IMR-90 (cell line): ENCODE measurements at regions not wholly inside any gene's neighbourhood (a gene's known extent, or its start where the extent isn't known, plus 50 kb on each side); places are given as distances from the start of the nearest gene placed in this dataset.

Source experiments
- ATAC-seq: fragments of 200-7000 bp; cut with Tn5 transposase; 2 replicates; pipeline ENCODE4 v1.9.1; 2020; ENCODE audit warnings: low read depth, mild to moderate bottlenecking, moderate library complexity
- BruUV-seq: library from RNA; stranded (reverse); fragments of 400-500 nt; replicated peaks from 2 replicates; lab custom pipeline; 2021; lab: Mats Ljungman, UMichigan
- CTCF ChIA-PET: fragments of 300-600 bp; formaldehyde crosslinking; extraction: SDS; loops from one replicate; lab custom pipeline; 2021; ENCODE audit warnings: antibody characterized with exemption; lab: Yijun Ruan, JAX
- POLR2A ChIA-PET: fragments of 300-600 bp; sonication (Branson Sonifier 250); formaldehyde crosslinking; loops from one replicate; lab custom pipeline; 2022; ENCODE audit warnings: antibody characterized with exemption; ENCODE audit not compliant: unreplicated experiment; lab: Charles Lee
- DNase-seq: peaks from one replicate; pipeline ENCODE4 v3.0.0; 2013
- H2AFZ ChIP-seq: replicated peaks from 2 replicates; pipeline ENCODE3; 2013; ENCODE audit warnings: low read length, mild to moderate bottlenecking; ENCODE audit not compliant: poor library complexity
- H2AK5ac ChIP-seq: 2 replicates; pipeline ENCODE4 v1.6.1; 2013; ENCODE audit warnings: low read depth, low read length, inconsistent platforms
- H2AK9ac ChIP-seq: replicated peaks from 2 replicates; pipeline ENCODE3; 2013; ENCODE audit warnings: mild to moderate bottlenecking, low read depth, low read length, moderate library complexity; ENCODE audit not compliant: poor library complexity
- H2BK120ac ChIP-seq: 2 replicates; pipeline ENCODE4 v1.6.1; 2013; ENCODE audit warnings: low read depth, low read length, inconsistent platforms
- H2BK15ac ChIP-seq: 3 replicates; pipeline ENCODE4 v1.6.1; 2013; ENCODE audit warnings: low read depth, low read length, inconsistent platforms
- H2BK20ac ChIP-seq: 2 replicates; pipeline ENCODE4 v1.6.1; 2013; ENCODE audit warnings: low read depth, mild to moderate bottlenecking, inconsistent platforms, low read length, moderate library complexity
- H2BK5ac ChIP-seq: 2 replicates; pipeline ENCODE4 v1.6.1; 2013; ENCODE audit warnings: mild to moderate bottlenecking, low read depth, low read length, inconsistent platforms; ENCODE audit not compliant: poor library complexity, severe bottlenecking
- H3K14ac ChIP-seq: replicated peaks from 2 replicates; pipeline ENCODE4 v1.6.1; 2013; ENCODE audit warnings: low read depth, low read length, inconsistent platforms
- H3K18ac ChIP-seq: 2 replicates; pipeline ENCODE4 v1.6.1; 2013; ENCODE audit warnings: low read depth, low read length, control low read depth
- H3K23ac ChIP-seq: 2 replicates; pipeline ENCODE4 v1.6.1; 2013; ENCODE audit warnings: low read depth, low read length, inconsistent platforms
- H3K27ac ChIP-seq: 2 replicates; pipeline ENCODE4 v1.5.1; 2013; ENCODE audit warnings: mild to moderate bottlenecking, control low read depth, low read length; ENCODE audit not compliant: insufficient read depth
- H3K27me3 ChIP-seq: 2 replicates; pipeline ENCODE4 v1.6.1; 2013; ENCODE audit warnings: low read length; ENCODE audit not compliant: control insufficient read depth, insufficient read depth
- H3K36me3 ChIP-seq: 2 replicates; pipeline ENCODE4 v1.6.1; 2013; ENCODE audit warnings: low read length, mixed read lengths; ENCODE audit not compliant: control insufficient read depth, insufficient read depth
- H3K4ac ChIP-seq: 2 replicates; pipeline ENCODE4 v1.6.1; 2013; ENCODE audit warnings: low read depth, low read length, inconsistent platforms
- H3K4me1 ChIP-seq: 2 replicates; pipeline ENCODE4 v1.6.1; 2013; ENCODE audit warnings: low read length, mixed read lengths; ENCODE audit not compliant: control insufficient read depth, insufficient read depth
- H3K4me2 ChIP-seq: 2 replicates; pipeline ENCODE4 v1.6.1; 2013; ENCODE audit warnings: low read depth, mild to moderate bottlenecking, control low read depth, low read length, moderate library complexity
- H3K4me3 ChIP-seq: 2 replicates; pipeline ENCODE4 v1.5.1; 2013; ENCODE audit warnings: low read depth, mild to moderate bottlenecking, control low read depth, low read length, moderate library complexity; ENCODE audit not compliant: insufficient read depth
- H3K56ac ChIP-seq: 2 replicates; pipeline ENCODE4 v1.6.1; 2013; ENCODE audit warnings: low read length, inconsistent platforms; ENCODE audit not compliant: insufficient read depth; ENCODE audit errors: extremely low read depth
- H3K79me1 ChIP-seq, 2 experiments: 2 replicates each; pipeline ENCODE4 v1.6.1; 2013; ENCODE audit warnings: low read length in 2 of 2, inconsistent platforms in 1 of 2, low read depth in 1 of 2
- H3K9ac ChIP-seq: 2 replicates; pipeline ENCODE4 v1.6.1; 2013; ENCODE audit warnings: low read depth, low read length, control low read depth
- H3K9me1 ChIP-seq: 2 replicates; pipeline ENCODE4 v1.6.1; 2013; ENCODE audit warnings: low read length, inconsistent platforms; ENCODE audit not compliant: insufficient read depth
- H3K9me3 ChIP-seq: 2 replicates; pipeline ENCODE4 v1.6.1; 2013; ENCODE audit warnings: low read length; ENCODE audit not compliant: control insufficient read depth, insufficient read depth
- H4K20me1 ChIP-seq: 2 replicates; pipeline ENCODE4 v1.6.1; 2013; ENCODE audit warnings: low read length, inconsistent platforms; ENCODE audit not compliant: insufficient read depth
- H4K5ac ChIP-seq: 2 replicates; pipeline ENCODE4 v1.6.1; 2013; ENCODE audit warnings: mild to moderate bottlenecking, low read depth, low read length, control low read depth
- H4K8ac ChIP-seq, 2 experiments: 2 replicates each; pipeline ENCODE4 v1.6.1; 2013; ENCODE audit warnings: low read depth in 2 of 2, low read length in 2 of 2, control low read depth in 1 of 2, inconsistent platforms in 1 of 2
- H4K91ac ChIP-seq: 2 replicates; pipeline ENCODE4 v1.6.1; 2013; ENCODE audit warnings: low read depth, low read length, inconsistent platforms; ENCODE audit not compliant: insufficient read depth
- BHLHE40 ChIP-seq: fragments of 150-350 bp; IDR thresholded peaks from 2 replicates; pipeline ENCODE4 v1.6.1; 2016; ENCODE audit warnings: mild to moderate bottlenecking, low read depth, low read length
- CHD1 ChIP-seq: IDR thresholded peaks from 2 replicates; pipeline ENCODE4 v1.6.1; 2012; ENCODE audit warnings: low read depth, low read length, improper control_type of control experiment
- CTCF ChIP-seq: conservative IDR thresholded peaks from 2 replicates; pipeline ENCODE4 v1.5.1; 2012; ENCODE audit warnings: mild to moderate bottlenecking, low read depth, low read length, improper control_type of control experiment
- FOS ChIP-seq: fragments of 150-350 bp; IDR thresholded peaks from 2 replicates; pipeline ENCODE4 v1.6.1; 2016; ENCODE audit warnings: low read depth, low read length
- MAZ ChIP-seq: IDR thresholded peaks from 2 replicates; pipeline ENCODE4 v1.6.1; 2012; ENCODE audit warnings: low read depth, mild to moderate bottlenecking, low read length, improper control_type of control experiment, moderate library complexity, borderline replicate concordance
- NFE2L2 ChIP-seq: fragments of 150-350 bp; IDR thresholded peaks from 2 replicates; pipeline ENCODE4 v1.6.1; 2016; ENCODE audit warnings: low read depth, mild to moderate bottlenecking, low read length
- RAD21 ChIP-seq: IDR thresholded peaks from 2 replicates; pipeline ENCODE4 v1.6.1; 2012; ENCODE audit warnings: low read length, improper control_type of control experiment
- RCOR1 ChIP-seq: IDR thresholded peaks from 2 replicates; pipeline ENCODE4 v1.6.1; 2012; ENCODE audit warnings: mild to moderate bottlenecking, low read length, improper control_type of control experiment; ENCODE audit not compliant: insufficient replicate concordance
- RFX5 ChIP-seq: IDR thresholded peaks from 2 replicates; pipeline ENCODE4 v1.8.0; 2012; ENCODE audit warnings: low read depth, mild to moderate bottlenecking, low read length, moderate library complexity
- USF2 ChIP-seq: fragments of 150-350 bp; IDR thresholded peaks from 2 replicates; pipeline ENCODE4 v1.6.1; 2017; ENCODE audit warnings: mild to moderate bottlenecking, antibody characterized with exemption, low read length, low read depth
- WGBS, 2 experiments: methylation state at CpG; one replicate each; pipeline versions ENCODE4 v1.1.5 to v1.1.7; 2013; ENCODE audit warnings: missing lambda C conversion rate in 2 of 2; ENCODE audit not compliant: insufficient read length in 1 of 2; ENCODE audit errors: extremely low coverage in 2 of 2; 5-methylcytosine and 5-hydroxymethylcytosine counted together
- dilution Hi-C: fragments of 300-500 bp; cut with HindIII; formaldehyde crosslinking; loops from one replicate; pipeline ENCODE4 v1.14.3; 2018; ENCODE audit warnings: low sequenced_read_pairs; ENCODE audit not compliant: unreplicated experiment
- in situ Hi-C: fragments of 300-500 bp; cut with MboI; formaldehyde crosslinking; loops from 3 replicates; pipeline ENCODE4 v1.14.3; 2019; ENCODE audit warnings: low sequenced_read_pairs, inconsistent platforms, mixed read lengths
- intact Hi-C: fragments of 100-400 bp; cut with micrococcal nuclease; formaldehyde crosslinking; loops from 2 replicates; pipeline ENCODE4 v1.10.0; 2022

- H2BK15ac ChIP-seq = no peak overlapping the region
- H3K9me3 ChIP-seq = no peaks in the 10 kb centered on the region
- H2BK20ac ChIP-seq = no peak overlapping the region
- no peak overlapping the region for H4K8ac ChIP-seq
- ATAC-seq (no peak), DNase-seq (no peak)
- H3K23ac ChIP-seq = no peak overlapping the region
- intact Hi-C loops = no loop called here
- CTCF ChIA-PET = no interaction called here
- H3K79me1 ChIP-seq = no peaks in the 10 kb centered on the region
- peaks cover 5% of the 10 kb centered on the region for H3K27me3 ChIP-seq
- POLR2A ChIA-PET = no interaction called here
- H2AK5ac ChIP-seq = no peak overlapping the region
- no peak overlapping the region for H4K5ac ChIP-seq
- in situ Hi-C loops = no loop called here
- BruUV-seq = no TSS peak
- no peak overlapping the region for H3K9ac ChIP-seq
- H2AK9ac ChIP-seq = no peak overlapping the region
- no peaks in the 10 kb centered on the region for H4K20me1 ChIP-seq
- H2BK120ac ChIP-seq = no peak overlapping the region
- no peak overlapping the region for H3K4me2 ChIP-seq
- no peak overlapping the region for H4K91ac ChIP-seq
- peaks cover 7% of the 10 kb centered on the region; the same call in 1 of the 2 replicates for H3K4me1 ChIP-seq
- dilution Hi-C loops = no loop called here
- H3K56ac ChIP-seq = no peak overlapping the region
- no peak overlapping the region for H3K27ac ChIP-seq
- no peak overlapping the region for H3K18ac ChIP-seq
- no peak overlapping the region for H3K4ac ChIP-seq
- H2BK5ac ChIP-seq = no peak overlapping the region
- no peaks in the 10 kb centered on the region for H3K36me3 ChIP-seq
- no CpG with 5 or more reads among the region's 5 CpGs for WGBS, 2 experiments
- H3K4me3 ChIP-seq = no peak overlapping the region
- no peak for TF ChIP-seq CHD1
- TF ChIP-seq BHLHE40 = no peak
- TF ChIP-seq NFE2L2 = no peak
- TF ChIP-seq RAD21 = no peak
- no peak for TF ChIP-seq CTCF
- TF ChIP-seq RCOR1 = no peak
- no peak for TF ChIP-seq USF2
- no peak for TF ChIP-seq FOS
- TF ChIP-seq MAZ = no peak
- no peak for TF ChIP-seq RFX5
- H3K14ac ChIP-seq = no peak overlapping the region
- H3K9me1 ChIP-seq = no peaks in the 10 kb centered on the region; the same call in 1 of the 2 replicates
- no peak overlapping the region for H2AFZ ChIP-seq
Observed at GRCh38 chr2:41924024-41924423, 123.8 kb upstream of the PKDCC start.
